Gastroesophageal sphincter (tissue), 3 donors: ENCODE measurements at regions not wholly inside any gene's neighbourhood (a gene's known extent, or its start where the extent isn't known, plus 50 kb on each side); places are given as distances from the start of the nearest gene placed in this dataset.

Experiments
- CTCF ChIP-seq, 4 experiments: fragments of 200-600 bp in 2 of 4; fragments of 450-650 bp in 2 of 4; sonication (generic) in 1 of 4; IDR thresholded peaks; one replicate each; pipeline ENCODE4 v1.5.1; 2017 to 2019; ENCODE audit warnings: antibody characterized with exemption in 4 of 4, mild to moderate bottlenecking in 2 of 4, moderate library complexity in 2 of 4
- EP300 ChIP-seq: sonication (generic); formaldehyde crosslinking; IDR thresholded peaks from one replicate; pipeline ENCODE4 v1.6.1; 2017; ENCODE audit warnings: antibody characterized with exemption, mild to moderate bottlenecking
- POLR2A ChIP-seq, 2 donors: fragments of 450-650 bp; IDR thresholded peaks; one replicate each; pipeline ENCODE4 v1.6.1; 2017; ENCODE audit warnings: antibody characterized with exemption in 2 of 2, mild to moderate bottlenecking in 2 of 2, moderate library complexity in 1 of 2

GRCh38 chr9:87128844-87129493 lies 181.7 kb upstream of the GAS1 start:
- TF ChIP-seq CTCF (IDR thresholded peaks at IDR 0.05) = no peak
- no peak for TF ChIP-seq POLR2A (IDR thresholded peaks at IDR 0.05)
- no peak for TF ChIP-seq EP300
